ENCODE measurements at regions not wholly inside any gene's neighbourhood (a gene's known extent, or its start where the extent isn't known, plus 50 kb on each side); places are given as distances from the start of the nearest gene placed in this dataset.
A peak's percentile ranks its signal among the peaks of the same experiment; 100 is the strongest.

- no peak overlapping the region for H3K4me3 ChIP-seq (ENCODE audit: low read depth, low read length)
- TF ChIP-seq CTCF (IDR thresholded peaks at IDR 0.05; ENCODE audit: insufficient read depth, low read length): no peak
- no peak for DNase-seq (ENCODE audit: low read depth)
These were observed 136.9 kb downstream of the DUSP10 start for GRCh38 chr1:221604948-221605347.

GRCh38 chr1:221605569-221605968, 136.3 kb downstream of the DUSP10 start:
- H3K4me3 ChIP-seq (ENCODE audit: low read depth, low read length): no peak overlapping the region
- TF ChIP-seq CTCF (IDR thresholded peaks at IDR 0.05; ENCODE audit: insufficient read depth, low read length): no peak
- DNase-seq (ENCODE audit: low read depth): no peak

GRCh38 chr1:221606256-221606655, 135.6 kb downstream of the DUSP10 start:
- TF ChIP-seq CTCF (IDR thresholded peaks at IDR 0.05; ENCODE audit: insufficient read depth, low read length): no peak
- H3K4me3 ChIP-seq (ENCODE audit: low read depth, low read length): no peak overlapping the region
- DNase-seq (ENCODE audit: low read depth): peak; percentile 56

- DNase-seq (ENCODE audit: low read depth): no peak
- no peak for TF ChIP-seq CTCF (IDR thresholded peaks at IDR 0.05; ENCODE audit: insufficient read depth, low read length)
- no peak overlapping the region for H3K4me3 ChIP-seq (ENCODE audit: low read depth, low read length)
These were observed 133.0 kb downstream of the DUSP10 start for GRCh38 chr1:221608835-221609320.

GRCh38 chr1:221611656-221612046, 130.2 kb downstream of the DUSP10 start:
- no peak overlapping the region for H3K4me3 ChIP-seq (ENCODE audit: low read depth, low read length)
- no peak for TF ChIP-seq CTCF (IDR thresholded peaks at IDR 0.05; ENCODE audit: insufficient read depth, low read length)
- no peak for DNase-seq (ENCODE audit: low read depth)

- no peak overlapping the region for H3K4me3 ChIP-seq (ENCODE audit: low read depth, low read length)
- TF ChIP-seq CTCF (IDR thresholded peaks at IDR 0.05; ENCODE audit: insufficient read depth, low read length): no peak
- peak; percentile 90 for DNase-seq (ENCODE audit: low read depth)
These were observed 129.7 kb downstream of the DUSP10 start for GRCh38 chr1:221612047-221612777.

Measured in fibroblast of the aortic adventitia (primary cell).